Body of pancreas (tissue), 4 donors: ENCODE measurements at regions not wholly inside any gene's neighbourhood (a gene's known extent, or its start where the extent isn't known, plus 50 kb on each side); places are given as distances from the start of the nearest gene placed in this dataset.

ENCODE experiments used
- CTCF ChIP-seq, 7 experiments: fragments of 450-650 bp in 4 of 7; fragments of 200-600 bp in 3 of 7; sonication (generic) in 3 of 7; IDR thresholded peaks; one replicate each; pipeline ENCODE4 v1.5.1; 2016 to 2019; ENCODE audit warnings: antibody characterized with exemption in 7 of 7
- POLR2A ChIP-seq, 3 donors: fragments of 450-650 bp; IDR thresholded peaks; one replicate each; pipeline ENCODE4 v1.6.1; 2016; ENCODE audit warnings: antibody characterized with exemption in 3 of 3, mild to moderate bottlenecking in 2 of 3

GRCh38 chr17:13765701-13766100 is 164.0 kb upstream of the HS3ST3A1 start:
- TF ChIP-seq CTCF (IDR thresholded peaks at IDR 0.05) (no peak), POLR2A (IDR thresholded peaks at IDR 0.05) (no peak)
